ENCODE measurements at regions not wholly inside any gene's neighbourhood (a gene's known extent, or its start where the extent isn't known, plus 50 kb on each side); places are given as distances from the start of the nearest gene placed in this dataset.

- no peak for FAIRE-seq
These were observed 52.4 kb upstream of the FICD start for GRCh38 chr12:108462686-108463085.

- no peak for FAIRE-seq
These were observed 53.9 kb upstream of the FICD start for GRCh38 chr12:108461058-108461660.

GRCh38 chr12:108459149-108459548, 55.9 kb upstream of the FICD start:
- no peak for FAIRE-seq

GRCh38 chr12:108457734-108458361, 57.2 kb upstream of the FICD start:
- FAIRE-seq = no peak

GRCh38 chr12:108457006-108457733, 57.9 kb upstream of the FICD start:
- FAIRE-seq = peak; percentile 49

- FAIRE-seq = no peak
These were observed 59.4 kb upstream of the FICD start for GRCh38 chr12:108455706-108456105.

GRCh38 chr12:108454539-108455139, 60.4 kb upstream of the FICD start:
- FAIRE-seq = no peak

GRCh38 chr12:108449478-108449877, 65.6 kb upstream of the FICD start:
- FAIRE-seq = no peak

- FAIRE-seq = no peak
These were observed 66.8 kb upstream of the FICD start for GRCh38 chr12:108448246-108448645.

- no peak for FAIRE-seq
These were observed 67.8 kb upstream of the FICD start for GRCh38 chr12:108447168-108447832.

GRCh38 chr12:108446766-108447165, 68.3 kb upstream of the FICD start:
- FAIRE-seq = no peak

- no peak for FAIRE-seq
These were observed 72.2 kb upstream of the FICD start for GRCh38 chr12:108442910-108443309.

- FAIRE-seq = no peak
These were observed 73.0 kb upstream of the FICD start for GRCh38 chr12:108442067-108442466.

GRCh38 chr12:108441549-108441948, 73.5 kb upstream of the FICD start:
- FAIRE-seq = no peak

GRCh38 chr12:108440736-108441135, 74.3 kb upstream of the FICD start:
- FAIRE-seq = no peak

- FAIRE-seq = no peak
These were observed 76.4 kb upstream of the FICD start for GRCh38 chr12:108438667-108439066.

- FAIRE-seq = no peak
These were observed 82.5 kb upstream of the FICD start for GRCh38 chr12:108432423-108433121.

GRCh38 chr12:108430926-108431325, 84.2 kb upstream of the FICD start:
- no peak for FAIRE-seq

GRCh38 chr12:108430245-108430644, 84.8 kb upstream of the FICD start:
- FAIRE-seq = no peak

GRCh38 chr12:108425238-108425795, 86.2 kb upstream of the CMKLR1 start:
- no peak for FAIRE-seq

GRCh38 chr12:108424816-108425215, 85.7 kb upstream of the CMKLR1 start:
- no peak for FAIRE-seq

GRCh38 chr12:108424026-108424425, 84.9 kb upstream of the CMKLR1 start:
- FAIRE-seq = no peak

Data from G401.6 (cell line).